ENCODE measurements at regions not wholly inside any gene's neighbourhood (a gene's known extent, or its start where the extent isn't known, plus 50 kb on each side); places are given as distances from the start of the nearest gene placed in this dataset.

DNA sequence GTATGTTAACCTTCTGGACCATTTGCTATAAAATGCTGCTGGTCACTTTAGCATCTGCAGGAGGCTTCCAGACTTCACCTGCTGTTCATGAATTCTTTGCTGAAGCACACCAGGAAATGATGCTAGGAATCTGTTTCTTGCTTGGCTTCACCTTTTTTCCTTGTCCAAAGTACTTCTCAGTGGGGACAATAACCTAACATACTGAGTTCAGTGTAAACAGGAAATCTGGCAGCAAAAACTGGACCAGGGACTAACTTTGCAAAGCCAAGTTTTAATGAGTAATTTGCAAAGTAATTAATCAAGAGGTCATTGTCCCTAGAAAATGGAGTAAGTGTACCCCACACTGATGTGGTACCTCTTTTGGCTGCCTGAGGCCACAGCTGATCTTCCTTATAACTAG lies 128.4 kb downstream of the RXFP2 start:
- Histone ChIP-seq H3K27me3 (ENCODE audit: insufficient read depth, low read length, poor library complexity, severe bottlenecking) (no peaks in the 10 kb centered on the region), H4K20me1 (ENCODE audit: insufficient read depth, low read length, poor library complexity, severe bottlenecking) (no peaks in the 10 kb centered on the region), H3K9me3 (ENCODE audit: insufficient read depth, low read depth, low read length) (no peaks in the 10 kb centered on the region), H3K4me2 (ENCODE audit: low read depth, low read length, poor library complexity, severe bottlenecking) (no peak overlapping the region), H3K4me1 (ENCODE audit: insufficient read depth, low read length, poor library complexity, severe bottlenecking) (peaks cover 26% of the 10 kb centered on the region), H3K9ac (ENCODE audit: low read depth, low read length, poor library complexity, severe bottlenecking) (no peak overlapping the region), H3K36me3 (ENCODE audit: insufficient read depth, low read length) (no peaks in the 10 kb centered on the region), H3K4me3 (ENCODE audit: low read length, poor library complexity, severe bottlenecking) (no peak overlapping the region), H3F3A (ENCODE audit: low read depth) (peaks cover 3% of the 10 kb centered on the region; the same call in 1 of the 2 replicates), H3K9me2 (replicated peaks; ENCODE audit: low read depth, low read length) (no peaks in the 10 kb centered on the region), H2AFZ (ENCODE audit: low read length) (no peak overlapping the region), H3K79me2 (ENCODE audit: insufficient read depth, low read length) (no peaks in the 10 kb centered on the region)
- no peak for TF ChIP-seq EZH2phosphoT487 (IDR thresholded peaks at IDR 0.05; ENCODE audit: borderline replicate concordance)
- TF ChIP-seq, protein P1, sequence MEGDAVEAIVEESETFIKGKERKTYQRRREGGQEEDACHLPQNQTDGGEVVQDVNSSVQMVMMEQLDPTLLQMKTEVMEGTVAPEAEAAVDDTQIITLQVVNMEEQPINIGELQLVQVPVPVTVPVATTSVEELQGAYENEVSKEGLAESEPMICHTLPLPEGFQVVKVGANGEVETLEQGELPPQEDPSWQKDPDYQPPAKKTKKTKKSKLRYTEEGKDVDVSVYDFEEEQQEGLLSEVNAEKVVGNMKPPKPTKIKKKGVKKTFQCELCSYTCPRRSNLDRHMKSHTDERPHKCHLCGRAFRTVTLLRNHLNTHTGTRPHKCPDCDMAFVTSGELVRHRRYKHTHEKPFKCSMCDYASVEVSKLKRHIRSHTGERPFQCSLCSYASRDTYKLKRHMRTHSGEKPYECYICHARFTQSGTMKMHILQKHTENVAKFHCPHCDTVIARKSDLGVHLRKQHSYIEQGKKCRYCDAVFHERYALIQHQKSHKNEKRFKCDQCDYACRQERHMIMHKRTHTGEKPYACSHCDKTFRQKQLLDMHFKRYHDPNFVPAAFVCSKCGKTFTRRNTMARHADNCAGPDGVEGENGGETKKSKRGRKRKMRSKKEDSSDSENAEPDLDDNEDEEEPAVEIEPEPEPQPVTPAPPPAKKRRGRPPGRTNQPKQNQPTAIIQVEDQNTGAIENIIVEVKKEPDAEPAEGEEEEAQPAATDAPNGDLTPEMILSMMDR (conservative IDR thresholded peaks at IDR 0.05; ENCODE audit: low read length) = no peak

DNA sequence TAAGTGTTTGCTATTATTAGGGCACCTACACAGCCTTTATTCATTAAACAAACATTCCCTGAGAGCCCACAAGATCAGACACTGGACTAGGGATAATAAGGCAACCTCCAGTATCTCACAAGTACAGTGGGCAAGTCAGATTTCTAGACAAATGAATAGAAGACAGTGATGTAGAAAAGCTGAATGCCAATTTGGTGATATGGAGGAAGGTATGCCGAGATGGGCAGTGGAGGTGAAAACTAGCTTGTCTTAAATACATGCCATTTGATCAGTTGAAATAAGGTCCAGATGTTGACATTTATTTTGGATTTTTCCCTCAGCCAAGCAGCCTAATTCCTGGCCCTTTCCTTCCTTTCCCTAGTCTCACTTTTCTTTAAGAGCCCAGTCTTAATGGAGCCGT lies 130.3 kb downstream of the RXFP2 start:
- no peak overlapping the region for H2AFZ ChIP-seq (ENCODE audit: low read length)
- H3K9ac ChIP-seq (ENCODE audit: low read depth, low read length, poor library complexity, severe bottlenecking) = no peak overlapping the region
- H3K27me3 ChIP-seq (ENCODE audit: insufficient read depth, low read length, poor library complexity, severe bottlenecking) = no peaks in the 10 kb centered on the region
- no peaks in the 10 kb centered on the region for H3K79me2 ChIP-seq (ENCODE audit: insufficient read depth, low read length)
- TF ChIP-seq, protein P1 (conservative IDR thresholded peaks at IDR 0.05; ENCODE audit: low read length) = no peak
- TF ChIP-seq EZH2phosphoT487 (IDR thresholded peaks at IDR 0.05; ENCODE audit: borderline replicate concordance) = no peak
- peaks cover 3% of the 10 kb centered on the region; the same call in 1 of the 2 replicates for H3F3A ChIP-seq (ENCODE audit: low read depth)
- H3K4me2 ChIP-seq (ENCODE audit: low read depth, low read length, poor library complexity, severe bottlenecking) = no peak overlapping the region
- H3K4me3 ChIP-seq (ENCODE audit: low read length, poor library complexity, severe bottlenecking) = no peak overlapping the region
- no peaks in the 10 kb centered on the region for H3K9me3 ChIP-seq (ENCODE audit: insufficient read depth, low read depth, low read length)
- H3K36me3 ChIP-seq (ENCODE audit: insufficient read depth, low read length) = no peaks in the 10 kb centered on the region
- H3K4me1 ChIP-seq (ENCODE audit: insufficient read depth, low read length, poor library complexity, severe bottlenecking) = peaks cover 23% of the 10 kb centered on the region
- no peaks in the 10 kb centered on the region for H3K9me2 ChIP-seq (replicated peaks; ENCODE audit: low read depth, low read length)
- no peaks in the 10 kb centered on the region for H4K20me1 ChIP-seq (ENCODE audit: insufficient read depth, low read length, poor library complexity, severe bottlenecking)

DNA sequence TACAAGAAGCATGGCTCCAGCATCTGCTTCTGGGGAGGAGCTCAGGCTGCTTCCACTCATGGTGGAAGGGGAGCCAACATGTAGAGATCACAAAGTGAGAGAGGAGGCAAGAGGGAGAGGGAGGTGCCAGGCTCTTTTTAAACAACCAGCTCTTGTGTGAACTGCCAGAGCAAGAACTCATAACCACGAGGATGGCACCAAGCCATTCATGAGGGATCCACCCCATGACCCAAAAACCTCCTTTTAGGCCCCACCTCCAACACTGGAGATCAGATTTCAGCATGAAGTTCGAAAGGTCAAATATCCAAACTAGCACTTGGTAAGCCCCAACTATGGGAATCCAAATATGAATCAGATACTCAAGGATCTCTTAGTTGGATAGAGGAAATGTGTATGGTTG lies 131.2 kb downstream of the RXFP2 start:
- Histone ChIP-seq H3K4me1 (ENCODE audit: insufficient read depth, low read length, poor library complexity, severe bottlenecking) (peaks cover 17% of the 10 kb centered on the region), H2AFZ (ENCODE audit: low read length) (no peak overlapping the region), H3K79me2 (ENCODE audit: insufficient read depth, low read length) (no peaks in the 10 kb centered on the region), H4K20me1 (ENCODE audit: insufficient read depth, low read length, poor library complexity, severe bottlenecking) (no peaks in the 10 kb centered on the region), H3K9ac (ENCODE audit: low read depth, low read length, poor library complexity, severe bottlenecking) (no peak overlapping the region), H3K36me3 (ENCODE audit: insufficient read depth, low read length) (no peaks in the 10 kb centered on the region), H3K9me2 (replicated peaks; ENCODE audit: low read depth, low read length) (no peaks in the 10 kb centered on the region), H3K27me3 (ENCODE audit: insufficient read depth, low read length, poor library complexity, severe bottlenecking) (no peaks in the 10 kb centered on the region), H3K9me3 (ENCODE audit: insufficient read depth, low read depth, low read length) (no peaks in the 10 kb centered on the region), H3K4me3 (ENCODE audit: low read length, poor library complexity, severe bottlenecking) (no peak overlapping the region), H3K4me2 (ENCODE audit: low read depth, low read length, poor library complexity, severe bottlenecking) (no peak overlapping the region), H3F3A (ENCODE audit: low read depth) (no peaks in the 10 kb centered on the region)
- no peak for TF ChIP-seq EZH2phosphoT487 (IDR thresholded peaks at IDR 0.05; ENCODE audit: borderline replicate concordance)
- TF ChIP-seq, protein P1 (conservative IDR thresholded peaks at IDR 0.05; ENCODE audit: low read length) = no peak
